Prostate gland (tissue), 2 donors: ENCODE measurements at regions not wholly inside any gene's neighbourhood (a gene's known extent, or its start where the extent isn't known, plus 50 kb on each side); places are given as distances from the start of the nearest gene placed in this dataset.

ENCODE experiments used
- DNase-seq: peaks from one replicate; pipeline ENCODE4 v3.0.0-alpha.2; 2019; ENCODE audit warnings: low spot score
- H3K27ac ChIP-seq, 2 donors: fragments of 200-600 bp; sonication (generic); 2 replicates each; pipeline ENCODE4 v1.5.1; 2017 to 2019
- H3K27me3 ChIP-seq: fragments of 200-600 bp; sonication (generic); replicated peaks from 2 replicates; pipeline ENCODE4 v1.5.1; 2019; ENCODE audit not compliant: insufficient read depth
- H3K36me3 ChIP-seq, 2 donors: fragments of 200-600 bp; sonication (generic); 1 replicate in 1 of 2; 2 replicates in 1 of 2; pipeline versions ENCODE4 v1.5.1 to v1.8.1; 2017 to 2019
- H3K4me1 ChIP-seq: fragments of 200-600 bp; sonication (generic); replicated peaks from 2 replicates; pipeline ENCODE4 v1.5.1; 2019
- H3K4me3 ChIP-seq, 2 donors: fragments of 200-600 bp; sonication (generic); 2 replicates each; pipeline ENCODE4 v1.5.1; 2017 to 2019
- H3K9me3 ChIP-seq: fragments of 200-600 bp; sonication (generic); 2 replicates; pipeline ENCODE4 v1.5.1; 2017
- POLR2A ChIP-seq: fragments of 450-650 bp; IDR thresholded peaks from one replicate; pipeline ENCODE4 v1.6.1; 2016; ENCODE audit warnings: antibody characterized with exemption, mild to moderate bottlenecking
- POLR2AphosphoS5 ChIP-seq: sonication (generic); formaldehyde crosslinking; IDR thresholded peaks from one replicate; pipeline ENCODE4 v1.6.1; 2017; ENCODE audit warnings: antibody characterized with exemption
- WGBS: methylation state at CpG from one replicate; pipeline ENCODE4 v1.1.5; 2018; 5-methylcytosine and 5-hydroxymethylcytosine counted together
- intact Hi-C: fragments of 100-400 bp; cut with DNase I; formaldehyde crosslinking; loops from one replicate; pipeline ENCODE4 v1.14.2; 2022
- TF ChIP-seq, protein P1 (sequence below), 4 experiments: fragments of 200-600 bp in 2 of 4; fragments of 450-650 bp in 2 of 4; sonication (generic) in 2 of 4; IDR thresholded peaks; 1 replicate in 3 of 4; 2 replicates in 1 of 4; pipeline ENCODE4 v1.5.1; 2016 to 2019; ENCODE audit warnings: antibody characterized with exemption in 4 of 4, mild to moderate bottlenecking in 2 of 4, moderate library complexity in 2 of 4

DNA sequence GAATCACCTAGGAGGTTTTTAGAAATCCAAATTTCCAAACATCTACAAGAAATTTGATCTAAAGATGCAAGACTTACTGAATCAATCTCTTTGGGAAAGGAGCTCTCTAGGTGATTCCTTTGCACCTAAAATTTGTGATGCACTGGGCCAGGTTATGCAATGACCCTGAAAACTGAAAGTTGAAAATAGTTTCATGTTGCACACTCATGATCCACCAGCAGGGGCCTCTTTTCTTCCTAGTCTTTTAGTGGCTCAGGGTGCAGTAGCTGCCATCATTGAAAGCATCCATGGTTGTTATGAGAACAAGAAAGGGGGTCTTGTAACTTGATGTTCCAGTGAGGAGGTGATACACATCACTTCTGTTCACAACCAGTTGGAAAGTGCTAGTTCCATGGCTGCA is 486.8 kb downstream of the PSAT1 start:
- no peak for DNase-seq
- TF ChIP-seq POLR2A: no peak
- no peak for TF ChIP-seq POLR2AphosphoS5
- TF ChIP-seq, protein P1, sequence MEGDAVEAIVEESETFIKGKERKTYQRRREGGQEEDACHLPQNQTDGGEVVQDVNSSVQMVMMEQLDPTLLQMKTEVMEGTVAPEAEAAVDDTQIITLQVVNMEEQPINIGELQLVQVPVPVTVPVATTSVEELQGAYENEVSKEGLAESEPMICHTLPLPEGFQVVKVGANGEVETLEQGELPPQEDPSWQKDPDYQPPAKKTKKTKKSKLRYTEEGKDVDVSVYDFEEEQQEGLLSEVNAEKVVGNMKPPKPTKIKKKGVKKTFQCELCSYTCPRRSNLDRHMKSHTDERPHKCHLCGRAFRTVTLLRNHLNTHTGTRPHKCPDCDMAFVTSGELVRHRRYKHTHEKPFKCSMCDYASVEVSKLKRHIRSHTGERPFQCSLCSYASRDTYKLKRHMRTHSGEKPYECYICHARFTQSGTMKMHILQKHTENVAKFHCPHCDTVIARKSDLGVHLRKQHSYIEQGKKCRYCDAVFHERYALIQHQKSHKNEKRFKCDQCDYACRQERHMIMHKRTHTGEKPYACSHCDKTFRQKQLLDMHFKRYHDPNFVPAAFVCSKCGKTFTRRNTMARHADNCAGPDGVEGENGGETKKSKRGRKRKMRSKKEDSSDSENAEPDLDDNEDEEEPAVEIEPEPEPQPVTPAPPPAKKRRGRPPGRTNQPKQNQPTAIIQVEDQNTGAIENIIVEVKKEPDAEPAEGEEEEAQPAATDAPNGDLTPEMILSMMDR (IDR thresholded peaks at IDR 0.05): no peak
- H3K9me3 ChIP-seq: no peaks in the 10 kb centered on the region
- no peak overlapping the region for H3K27ac ChIP-seq
- intact Hi-C loops: no loop called here
- no peak overlapping the region for H3K4me3 ChIP-seq
- no peaks in the 10 kb centered on the region for H3K36me3 ChIP-seq
- no peaks in the 10 kb centered on the region for H3K4me1 ChIP-seq
- H3K27me3 ChIP-seq: no peaks in the 10 kb centered on the region

DNA sequence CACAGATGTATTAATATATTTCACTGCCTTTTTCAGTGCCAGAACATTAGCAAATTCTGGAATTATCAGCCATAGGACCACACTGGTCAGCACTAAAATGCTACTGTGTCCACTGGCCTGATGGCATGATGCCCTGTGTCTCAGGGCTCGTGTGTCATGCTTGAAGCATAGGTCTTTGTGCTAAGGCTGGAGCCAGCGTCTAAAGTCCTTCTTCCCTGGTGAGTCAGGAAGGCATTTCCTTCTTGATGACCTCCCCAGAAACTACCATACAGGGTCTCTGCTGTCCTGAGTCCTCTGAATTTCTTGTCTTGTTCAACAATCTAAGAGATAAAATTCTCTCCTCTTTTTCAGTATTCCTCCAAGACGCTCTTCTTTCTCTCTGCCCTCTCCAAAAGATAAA is 489.9 kb downstream of the PSAT1 start:
- no peak overlapping the region for H3K4me3 ChIP-seq
- TF ChIP-seq, protein P1 (IDR thresholded peaks at IDR 0.05): no peak
- TF ChIP-seq POLR2A: no peak
- TF ChIP-seq POLR2AphosphoS5: no peak
- no peaks in the 10 kb centered on the region for H3K9me3 ChIP-seq
- H3K27ac ChIP-seq: no peak overlapping the region
- DNase-seq: no peak
- no peaks in the 10 kb centered on the region for H3K27me3 ChIP-seq
- intact Hi-C loops: no loop called here
- H3K36me3 ChIP-seq: no peaks in the 10 kb centered on the region
- H3K4me1 ChIP-seq: no peaks in the 10 kb centered on the region
- WGBS: 51% methylated on average over 3 of the region's 3 CpGs

DNA sequence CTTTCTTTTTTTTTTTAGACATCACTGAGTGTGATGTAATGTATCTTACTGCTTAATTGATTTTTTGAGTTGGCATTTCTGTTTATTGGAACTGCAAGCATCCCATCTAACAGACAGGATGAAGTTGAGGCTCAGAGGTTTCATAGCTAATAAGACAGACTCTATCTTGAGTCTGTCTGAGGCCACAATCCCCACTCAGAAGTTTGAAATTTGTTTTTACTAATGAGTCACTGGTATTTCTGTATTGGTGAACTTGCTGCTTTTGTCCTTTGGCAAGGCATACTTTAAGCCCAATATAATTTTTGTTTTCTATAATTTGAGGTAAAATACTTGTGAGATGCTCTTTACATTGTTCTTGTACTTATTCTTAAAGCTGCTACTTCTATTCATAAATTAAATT is 491.2 kb downstream of the PSAT1 start:
- Histone ChIP-seq H3K27me3 (no peaks in the 10 kb centered on the region), H3K9me3 (no peaks in the 10 kb centered on the region), H3K4me3 (no peak overlapping the region), H3K4me1 (no peaks in the 10 kb centered on the region), H3K36me3 (no peaks in the 10 kb centered on the region), H3K27ac (no peak overlapping the region)
- intact Hi-C loops: no loop called here
- no peak for DNase-seq
- TF ChIP-seq POLR2A: no peak
- no peak for TF ChIP-seq POLR2AphosphoS5
- TF ChIP-seq, protein P1 (IDR thresholded peaks at IDR 0.05): no peak

DNA sequence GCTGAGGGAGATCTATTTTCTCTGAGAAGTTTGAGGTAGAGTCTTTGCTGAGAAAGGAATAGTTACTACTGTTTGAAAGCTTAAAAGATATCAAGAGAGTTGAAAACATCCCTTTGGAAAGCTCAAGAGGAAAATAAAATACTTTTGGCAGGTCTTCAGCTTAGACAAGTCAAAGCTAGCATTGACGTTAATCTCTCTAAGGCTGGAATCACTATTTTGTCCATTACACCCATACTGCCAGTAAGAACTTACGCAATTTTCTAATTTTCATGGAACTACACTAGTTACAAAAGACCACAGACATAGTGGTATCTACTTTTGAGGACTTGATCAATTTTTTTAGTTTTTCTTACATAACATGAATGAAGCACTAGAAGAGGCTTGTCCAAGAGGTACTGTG is 494.9 kb downstream of the PSAT1 start:
- Histone ChIP-seq H3K36me3 (no peaks in the 10 kb centered on the region), H3K4me1 (no peaks in the 10 kb centered on the region), H3K4me3 (no peak overlapping the region), H3K27ac (no peak overlapping the region), H3K9me3 (no peaks in the 10 kb centered on the region), H3K27me3 (no peaks in the 10 kb centered on the region)
- TF ChIP-seq POLR2A (no peak), POLR2AphosphoS5 (no peak)
- TF ChIP-seq, protein P1 (IDR thresholded peaks at IDR 0.05): no peak
- no peak for DNase-seq
- 61% methylated on average over 2 of the region's 2 CpGs for WGBS
- intact Hi-C loops: no loop called here

DNA sequence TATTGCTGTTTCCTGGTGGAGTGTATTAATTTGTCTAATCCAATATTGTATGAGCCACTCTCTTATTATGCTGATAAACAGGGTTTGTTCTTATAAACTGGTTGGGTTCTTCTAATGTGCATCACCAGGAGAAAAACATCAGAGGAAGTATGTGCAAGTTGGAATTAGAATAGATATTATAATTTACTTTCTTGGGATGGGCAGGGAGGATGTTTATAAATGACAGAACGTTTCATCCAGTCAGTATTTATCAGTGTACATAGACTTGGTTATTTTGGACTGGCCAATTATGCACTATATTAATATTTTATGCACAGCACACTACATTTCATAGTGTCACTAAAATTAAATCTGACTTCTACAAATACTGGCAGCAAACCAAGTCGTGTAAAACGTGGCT is 495.8 kb downstream of the PSAT1 start:
- DNase-seq: no peak
- intact Hi-C loops: no loop called here
- Histone ChIP-seq H3K9me3 (no peaks in the 10 kb centered on the region), H3K27me3 (no peaks in the 10 kb centered on the region), H3K4me1 (no peaks in the 10 kb centered on the region), H3K4me3 (no peak overlapping the region), H3K36me3 (no peaks in the 10 kb centered on the region), H3K27ac (no peak overlapping the region)
- TF ChIP-seq, protein P1 (IDR thresholded peaks at IDR 0.05): no peak
- TF ChIP-seq POLR2A (no peak), POLR2AphosphoS5 (no peak)
- 37% methylated on average over 3 of the region's 3 CpGs for WGBS
